Activated CD8-positive, alpha-beta memory T cell treated with anti-CD3 and anti-CD28 coated beads, Interleukin-2, amount 50 U/mL, for 1 hour (primary cell): ENCODE measurements at regions not wholly inside any gene's neighbourhood (a gene's known extent, or its start where the extent isn't known, plus 50 kb on each side); places are given as distances from the start of the nearest gene placed in this dataset.
"Not testable (repeated sequence)": the region's sequence is repeated elsewhere in the genome, so short reads cannot be mapped to it uniquely, and the experiment has no call there.

ENCODE experiments used
- DNase-seq: peaks from one replicate; pipeline ENCODE4 v3.0.0-alpha.2; 2020; ENCODE audit errors: extremely low read depth

GRCh38 chr12:127560041-127560478 lies 706.9 kb upstream of the TMEM132C start:
- DNase-seq = no peak

GRCh38 chr12:127562816-127563215 lies 704.2 kb upstream of the TMEM132C start:
- no peak for DNase-seq

- no peak for DNase-seq
Measured at GRCh38 chr12:127565241-127565640, 701.7 kb upstream of the TMEM132C start.

- no peak for DNase-seq
Measured at GRCh38 chr12:127567531-127567930, 699.4 kb upstream of the TMEM132C start.

- no peak for DNase-seq
Measured at GRCh38 chr12:127570387-127570786, 696.6 kb upstream of the TMEM132C start.

GRCh38 chr12:127570793-127571360 lies 696.1 kb upstream of the TMEM132C start:
- no peak for DNase-seq

GRCh38 chr12:127571578-127571977 lies 695.4 kb upstream of the TMEM132C start:
- no peak for DNase-seq

GRCh38 chr12:127579446-127579845 lies 687.5 kb upstream of the TMEM132C start:
- DNase-seq = no peak

- no peak for DNase-seq
Measured at GRCh38 chr12:127582074-127582473, 684.9 kb upstream of the TMEM132C start.

GRCh38 chr12:127583041-127583440 lies 683.9 kb upstream of the TMEM132C start:
- DNase-seq = no peak

GRCh38 chr12:127588249-127588648 lies 678.7 kb upstream of the TMEM132C start:
- no peak for DNase-seq

GRCh38 chr12:127589541-127589940 lies 677.4 kb upstream of the TMEM132C start:
- no peak for DNase-seq

GRCh38 chr12:127590868-127591267 lies 676.1 kb upstream of the TMEM132C start:
- DNase-seq = no peak

- no peak for DNase-seq
Measured at GRCh38 chr12:127592245-127592644, 674.7 kb upstream of the TMEM132C start.

GRCh38 chr12:127594351-127594970 lies 672.5 kb upstream of the TMEM132C start:
- DNase-seq = no peak

- no peak for DNase-seq
Measured at GRCh38 chr12:127595506-127595905, 671.5 kb upstream of the TMEM132C start.

GRCh38 chr12:127596891-127597290 lies 670.1 kb upstream of the TMEM132C start:
- DNase-seq = no peak

- DNase-seq = no peak
Measured at GRCh38 chr12:127599436-127599835, 667.5 kb upstream of the TMEM132C start.

GRCh38 chr12:127600211-127600610 lies 666.8 kb upstream of the TMEM132C start:
- DNase-seq = no peak

- no peak for DNase-seq
Measured at GRCh38 chr12:127606476-127607015, 660.4 kb upstream of the TMEM132C start.

GRCh38 chr12:127607146-127607725 lies 659.7 kb upstream of the TMEM132C start:
- DNase-seq = no peak

GRCh38 chr12:127608359-127608758 lies 658.6 kb upstream of the TMEM132C start:
- not testable (repeated sequence) for DNase-seq

GRCh38 chr12:127613056-127613455 lies 653.9 kb upstream of the TMEM132C start:
- no peak for DNase-seq
